ENCODE measurements at regions not wholly inside any gene's neighbourhood (a gene's known extent, or its start where the extent isn't known, plus 50 kb on each side); places are given as distances from the start of the nearest gene placed in this dataset.
A peak's percentile ranks its signal among the peaks of the same experiment; 100 is the strongest.
"Not testable (repeated sequence)": the region's sequence is repeated elsewhere in the genome, so short reads cannot be mapped to it uniquely, and the experiment has no call there.

- DNase-seq = no peak
Observed at GRCh38 chr3:168975576-168975975, 687.9 kb downstream of the MECOM start.

- DNase-seq = peak; percentile 89
Observed at GRCh38 chr3:168974617-168975403, 688.7 kb downstream of the MECOM start.

GRCh38 chr3:168973897-168974296 lies 689.6 kb downstream of the MECOM start:
- no peak for DNase-seq

GRCh38 chr3:168973206-168973605 lies 690.3 kb downstream of the MECOM start:
- DNase-seq = no peak

- no peak for DNase-seq
Observed at GRCh38 chr3:168968609-168969008, 694.9 kb downstream of the MECOM start.

GRCh38 chr3:168964736-168965135 lies 698.8 kb downstream of the MECOM start:
- DNase-seq = no peak

- DNase-seq = no peak
Observed at GRCh38 chr3:168961271-168961670, 702.2 kb downstream of the MECOM start.

GRCh38 chr3:168959731-168960130 lies 703.8 kb downstream of the MECOM start:
- DNase-seq = no peak

GRCh38 chr3:168958466-168958865 lies 705.0 kb downstream of the MECOM start:
- DNase-seq = no peak

GRCh38 chr3:168956076-168956475 lies 707.4 kb downstream of the MECOM start:
- no peak for DNase-seq

GRCh38 chr3:168952551-168952950 lies 711.0 kb downstream of the MECOM start:
- peak; percentile 55 for DNase-seq

GRCh38 chr3:168951884-168952283 lies 711.6 kb downstream of the MECOM start:
- no peak for DNase-seq

GRCh38 chr3:168951368-168951767 lies 712.1 kb downstream of the MECOM start:
- DNase-seq = no peak

- DNase-seq = no peak
Observed at GRCh38 chr3:168950622-168951021, 712.9 kb downstream of the MECOM start.

GRCh38 chr3:168939651-168940238 lies 723.8 kb downstream of the MECOM start:
- no peak for DNase-seq

- DNase-seq = no peak
Observed at GRCh38 chr3:168933614-168934013, 729.9 kb downstream of the MECOM start.

- not testable (repeated sequence) for DNase-seq
Observed at GRCh38 chr3:168929997-168930396, 733.5 kb downstream of the MECOM start.

GRCh38 chr3:168926426-168926825 lies 737.1 kb downstream of the MECOM start:
- no peak for DNase-seq

- no peak for DNase-seq
Observed at GRCh38 chr3:168925568-168925967, 737.9 kb downstream of the MECOM start.

GRCh38 chr3:168914662-168915061 lies 748.9 kb downstream of the MECOM start:
- DNase-seq = no peak

- DNase-seq = no peak
Observed at GRCh38 chr3:168909260-168909659, 754.3 kb downstream of the MECOM start.

- no peak for DNase-seq
Observed at GRCh38 chr3:168895419-168895818, 768.1 kb downstream of the MECOM start.

GRCh38 chr3:168894214-168894613 lies 769.3 kb downstream of the MECOM start:
- DNase-seq = no peak

GRCh38 chr3:168889666-168890065 lies 773.8 kb downstream of the MECOM start:
- DNase-seq = no peak

GRCh38 chr3:168888781-168889180 lies 774.7 kb downstream of the MECOM start:
- no peak for DNase-seq
